ENCODE measurements at regions not wholly inside any gene's neighbourhood (a gene's known extent, or its start where the extent isn't known, plus 50 kb on each side); places are given as distances from the start of the nearest gene placed in this dataset.

DNA sequence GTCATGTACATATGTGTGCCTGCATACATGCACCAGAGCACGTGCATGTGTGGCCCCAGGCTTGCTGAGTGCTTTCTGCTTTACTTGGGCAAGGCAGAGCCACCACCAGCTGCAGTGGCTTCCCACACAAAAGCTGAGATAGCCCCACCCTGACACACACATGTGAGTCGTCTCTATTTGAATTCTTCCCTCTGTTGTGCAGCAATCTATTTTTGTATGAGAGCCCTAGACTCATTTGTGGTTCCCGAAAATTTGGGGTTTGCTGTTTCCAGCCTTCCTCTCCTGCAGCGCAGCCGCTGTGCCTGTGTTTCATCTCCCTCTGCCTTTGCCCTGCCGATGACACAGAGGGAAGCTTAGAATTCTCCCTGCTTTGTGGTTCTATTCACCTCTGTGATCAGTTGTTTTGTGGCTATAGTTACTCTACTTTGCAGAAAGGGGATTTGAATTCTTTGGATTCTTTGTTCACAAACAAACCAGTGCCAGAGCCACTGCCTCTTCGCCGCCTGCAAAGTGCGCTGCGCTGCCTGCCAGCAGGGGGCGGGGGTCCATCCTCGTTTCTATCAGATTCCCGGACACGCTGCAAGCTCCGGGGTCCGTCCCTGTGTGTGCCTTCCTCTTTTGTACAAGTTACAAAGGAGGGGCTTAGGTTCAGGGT is 95.8 kb upstream of the DAP start:
- Histone ChIP-seq H3K4me2 (replicated peaks; ENCODE audit: extremely low read depth, low read length, poor library complexity, severe bottlenecking) (peak overlapping the region; percentile 44), H4K20me1 (ENCODE audit: insufficient read depth, low read length) (no peaks in the 10 kb centered on the region), H3K4me1 (ENCODE audit: control insufficient read depth in 1 of 2, insufficient read depth in 2 of 2, low read length in 2 of 2) (peaks cover 41 to 44% of the 10 kb centered on the region in 2 donors), H3K9me3 (replicated peaks in 1 of 2; ENCODE audit: control insufficient read depth in 1 of 2, insufficient read depth in 1 of 2, low read length in 2 of 2) (no peaks in the 10 kb centered on the region), H3K79me2 (ENCODE audit: insufficient read depth, low read length) (no peaks in the 10 kb centered on the region), H2AFZ (ENCODE audit: insufficient read depth, low read depth, low read length, poor library complexity, severe bottlenecking) (peak overlapping the region; percentile 50), H3K9ac (ENCODE audit: insufficient read depth, low read length, poor library complexity, severe bottlenecking) (no peak overlapping the region), H3K36me3 (replicated peaks in 1 of 2; ENCODE audit: control insufficient read depth in 1 of 2, insufficient read depth in 2 of 2, low read length in 2 of 2) (no peaks in the 10 kb centered on the region), H3K27me3 (ENCODE audit: control insufficient read depth in 2 of 2, insufficient read depth in 2 of 2, low read length in 2 of 2) (peaks cover 0 to 3% of the 10 kb centered on the region in 2 donors), H3K27ac (ENCODE audit: low read depth in 1 of 2, low read length in 2 of 2) (no peak overlapping the region), H3K4me3 (replicated peaks in 1 of 3; ENCODE audit: low read depth in 2 of 3, low read length in 3 of 3) (peak overlapping the region in 1 of 3 experiments; percentile 26)
- H3K27ac Mint-ChIP-seq, result peak overlapping the region in 2 of 7 donors; percentile 5 to 52
- peak overlapping the region; percentile 62 to 78 for H3K4me3 Mint-ChIP-seq
- peaks cover 55% of the 10 kb centered on the region for H3K4me1 Mint-ChIP-seq
- DNase-seq, result peak; percentile 25 to 45 (median 42)
- intact Hi-C loops (cut with micrococcal nuclease), result loop anchor here (10.0 kb wide), 1 partner anchor 162 kb away; no protein-coding TSS in a partner anchor
- TF ChIP-seq, protein P1, sequence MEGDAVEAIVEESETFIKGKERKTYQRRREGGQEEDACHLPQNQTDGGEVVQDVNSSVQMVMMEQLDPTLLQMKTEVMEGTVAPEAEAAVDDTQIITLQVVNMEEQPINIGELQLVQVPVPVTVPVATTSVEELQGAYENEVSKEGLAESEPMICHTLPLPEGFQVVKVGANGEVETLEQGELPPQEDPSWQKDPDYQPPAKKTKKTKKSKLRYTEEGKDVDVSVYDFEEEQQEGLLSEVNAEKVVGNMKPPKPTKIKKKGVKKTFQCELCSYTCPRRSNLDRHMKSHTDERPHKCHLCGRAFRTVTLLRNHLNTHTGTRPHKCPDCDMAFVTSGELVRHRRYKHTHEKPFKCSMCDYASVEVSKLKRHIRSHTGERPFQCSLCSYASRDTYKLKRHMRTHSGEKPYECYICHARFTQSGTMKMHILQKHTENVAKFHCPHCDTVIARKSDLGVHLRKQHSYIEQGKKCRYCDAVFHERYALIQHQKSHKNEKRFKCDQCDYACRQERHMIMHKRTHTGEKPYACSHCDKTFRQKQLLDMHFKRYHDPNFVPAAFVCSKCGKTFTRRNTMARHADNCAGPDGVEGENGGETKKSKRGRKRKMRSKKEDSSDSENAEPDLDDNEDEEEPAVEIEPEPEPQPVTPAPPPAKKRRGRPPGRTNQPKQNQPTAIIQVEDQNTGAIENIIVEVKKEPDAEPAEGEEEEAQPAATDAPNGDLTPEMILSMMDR (IDR thresholded peaks at IDR 0.05), result peak; percentile 92
- H3K36me3 Mint-ChIP-seq, result peaks cover 0 to 4% of the 10 kb centered on the region in 2 donors
- WGBS (ENCODE audit: insufficient coverage), result 8% methylated on average over 15 of the region's 16 CpGs
- peaks cover 0 to 3% (median 0%) of the 10 kb centered on the region in 7 donors for H3K9me3 Mint-ChIP-seq
- peaks cover 1 to 12% (median 12%) of the 10 kb centered on the region in 3 donors for H3K27me3 Mint-ChIP-seq (ENCODE audit: low read depth in 3 of 3)

DNA sequence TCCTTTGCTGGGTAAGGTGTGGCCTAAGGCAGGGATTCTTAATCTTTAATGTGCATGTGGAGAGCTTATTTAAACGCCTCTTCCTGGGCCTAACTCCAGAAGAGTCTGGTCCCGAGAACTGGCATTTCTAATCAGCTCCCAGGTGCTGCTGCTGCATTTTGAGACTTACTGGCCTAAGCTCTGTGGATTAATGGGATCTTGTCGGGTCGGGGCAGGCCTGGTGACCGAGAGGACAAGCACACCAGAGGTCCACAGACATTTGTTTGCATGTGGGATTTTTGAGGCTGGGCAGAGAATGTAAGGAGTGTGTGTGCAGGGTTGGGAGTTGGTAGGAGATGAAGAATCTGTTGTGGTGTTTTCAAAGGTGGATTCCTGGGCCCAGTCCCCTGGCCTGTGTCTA is 95.0 kb upstream of the DAP start:
- peak overlapping the region in 1 of 2 donors; percentile 8 for H3K4me3 Mint-ChIP-seq
- intact Hi-C loops (cut with micrococcal nuclease), result loop anchor here (10.0 kb wide), 1 partner anchor 161 kb away; no protein-coding TSS in a partner anchor
- no peaks in the 10 kb centered on the region for H3K36me3 ChIP-seq (replicated peaks in 1 of 2; ENCODE audit: control insufficient read depth in 1 of 2, insufficient read depth in 2 of 2, low read length in 2 of 2)

More for the DNA sequence above, 95.0 kb upstream of the DAP start:
- Histone ChIP-seq H3K4me2 (replicated peaks; ENCODE audit: extremely low read depth, low read length, poor library complexity, severe bottlenecking) (no peak overlapping the region), H3K27ac (ENCODE audit: low read depth in 1 of 2, low read length in 2 of 2) (no peak overlapping the region), H3K4me3 (replicated peaks in 1 of 3; ENCODE audit: low read depth in 2 of 3, low read length in 3 of 3) (no peak overlapping the region), H4K20me1 (ENCODE audit: insufficient read depth, low read length) (no peaks in the 10 kb centered on the region), H3K79me2 (ENCODE audit: insufficient read depth, low read length) (no peaks in the 10 kb centered on the region), H2AFZ (ENCODE audit: insufficient read depth, low read depth, low read length, poor library complexity, severe bottlenecking) (no peak overlapping the region), H3K9ac (ENCODE audit: insufficient read depth, low read length, poor library complexity, severe bottlenecking) (no peak overlapping the region), H3K27me3 (ENCODE audit: control insufficient read depth in 2 of 2, insufficient read depth in 2 of 2, low read length in 2 of 2) (peaks cover 0 to 3% of the 10 kb centered on the region in 2 donors), H3K9me3 (replicated peaks in 1 of 2; ENCODE audit: control insufficient read depth in 1 of 2, insufficient read depth in 1 of 2, low read length in 2 of 2) (no peaks in the 10 kb centered on the region), H3K4me1 (ENCODE audit: control insufficient read depth in 1 of 2, insufficient read depth in 2 of 2, low read length in 2 of 2) (peaks cover 41 to 44% of the 10 kb centered on the region in 2 donors)
- WGBS (ENCODE audit: insufficient coverage), result 98% methylated on average over 5 of the region's 5 CpGs
- peaks cover 0 to 3% (median 0%) of the 10 kb centered on the region in 7 donors for H3K9me3 Mint-ChIP-seq
- peaks cover 0 to 4% of the 10 kb centered on the region in 2 donors for H3K36me3 Mint-ChIP-seq
- no peak overlapping the region for H3K27ac Mint-ChIP-seq
- TF ChIP-seq, protein P1 (IDR thresholded peaks at IDR 0.05), result no peak
- peaks cover 55% of the 10 kb centered on the region for H3K4me1 Mint-ChIP-seq
- H3K27me3 Mint-ChIP-seq (ENCODE audit: low read depth in 3 of 3), result peaks cover 1 to 10% (median 10%) of the 10 kb centered on the region in 3 donors
- no peak for DNase-seq

Data from CD14-positive monocyte (primary cell).